ENCODE measurements at regions not wholly inside any gene's neighbourhood (a gene's known extent, or its start where the extent isn't known, plus 50 kb on each side); places are given as distances from the start of the nearest gene placed in this dataset.

DNA sequence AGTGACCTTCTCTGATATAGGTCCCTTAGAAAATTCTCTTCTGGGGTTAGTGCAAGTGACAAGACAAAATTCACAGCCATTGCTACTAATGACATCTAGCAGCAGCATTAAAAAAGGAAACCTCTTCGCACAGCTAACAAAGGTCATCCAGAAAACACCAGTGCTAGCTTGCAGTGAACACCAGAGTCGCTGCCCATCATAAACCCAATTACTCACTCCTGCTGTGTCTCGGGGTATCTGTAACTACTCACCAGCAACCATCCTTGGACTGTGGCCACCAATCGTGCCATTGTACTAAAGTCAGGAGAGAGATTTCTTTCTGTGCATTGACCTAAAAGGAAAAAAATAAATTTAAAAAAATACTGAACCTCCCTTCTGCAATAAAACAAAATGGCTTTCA lies 1494.7 kb upstream of the CDH8 start:
- H3K9me3 ChIP-seq (ENCODE audit: control insufficient read depth in 1 of 2, low read length in 2 of 2) = no peaks in the 10 kb centered on the region
- no peak overlapping the region for H3K4me3 ChIP-seq (ENCODE audit: low read depth in 1 of 2, low read length in 2 of 2)
- no peak overlapping the region for H3K27ac ChIP-seq (ENCODE audit: low read length)
- H3K36me3 ChIP-seq (ENCODE audit: control insufficient read depth in 1 of 2, insufficient read depth in 2 of 2, low read length in 2 of 2) = no peaks in the 10 kb centered on the region
- no peaks in the 10 kb centered on the region for H3K4me1 ChIP-seq (ENCODE audit: control insufficient read depth in 1 of 2, insufficient read depth in 2 of 2, low read length in 2 of 2)
- H3K27me3 ChIP-seq (ENCODE audit: low read depth, low read length) = no peaks in the 10 kb centered on the region

DNA sequence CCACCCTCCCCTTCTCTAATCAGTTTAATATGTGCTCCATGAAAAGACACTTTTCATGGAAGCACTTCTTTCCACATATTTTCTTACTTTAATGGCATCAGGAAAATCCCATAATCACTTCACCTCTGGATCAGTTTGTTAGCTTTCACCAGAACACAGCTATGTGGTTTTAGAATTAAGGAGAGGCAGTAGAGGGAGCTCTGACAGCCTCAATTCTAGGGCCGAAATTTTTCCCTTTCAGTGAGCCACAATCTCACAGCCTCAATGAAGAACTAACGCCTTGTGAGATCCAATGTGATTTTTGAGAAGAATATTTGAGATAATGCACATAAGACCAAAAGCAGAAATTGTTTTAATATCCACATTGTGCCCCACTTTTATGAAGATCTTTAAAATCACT lies 1494.0 kb upstream of the CDH8 start:
- Histone ChIP-seq H3K9me3 (ENCODE audit: control insufficient read depth in 1 of 2, low read length in 2 of 2) (no peaks in the 10 kb centered on the region), H3K4me1 (ENCODE audit: control insufficient read depth in 1 of 2, insufficient read depth in 2 of 2, low read length in 2 of 2) (no peaks in the 10 kb centered on the region), H3K27me3 (ENCODE audit: low read depth, low read length) (no peaks in the 10 kb centered on the region), H3K4me3 (ENCODE audit: low read depth in 1 of 2, low read length in 2 of 2) (no peak overlapping the region), H3K36me3 (ENCODE audit: control insufficient read depth in 1 of 2, insufficient read depth in 2 of 2, low read length in 2 of 2) (no peaks in the 10 kb centered on the region), H3K27ac (ENCODE audit: low read length) (no peak overlapping the region)

DNA sequence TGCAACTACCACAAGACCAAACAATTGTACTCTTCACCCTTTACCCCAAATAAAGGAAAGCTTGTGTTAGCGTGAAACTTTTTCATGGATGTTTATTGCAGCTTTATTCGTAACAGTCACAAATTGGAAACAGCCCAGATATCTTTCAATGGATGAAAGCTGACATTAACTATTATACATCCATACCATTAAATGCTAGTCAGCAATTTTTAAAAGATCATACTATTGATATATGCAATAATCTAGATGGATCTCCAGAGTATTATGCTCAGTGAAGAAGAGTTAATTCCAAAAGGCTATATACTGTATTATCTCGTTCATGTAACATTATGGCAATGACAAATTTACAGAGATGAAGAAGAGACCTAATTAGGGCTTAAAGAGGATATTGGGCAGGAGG lies 1491.2 kb upstream of the CDH8 start:
- Histone ChIP-seq H3K27ac (ENCODE audit: low read length) (no peak overlapping the region), H3K4me1 (ENCODE audit: control insufficient read depth in 1 of 2, insufficient read depth in 2 of 2, low read length in 2 of 2) (no peaks in the 10 kb centered on the region), H3K27me3 (ENCODE audit: low read depth, low read length) (no peaks in the 10 kb centered on the region), H3K4me3 (ENCODE audit: low read depth in 1 of 2, low read length in 2 of 2) (no peak overlapping the region), H3K9me3 (ENCODE audit: control insufficient read depth in 1 of 2, low read length in 2 of 2) (no peaks in the 10 kb centered on the region), H3K36me3 (ENCODE audit: control insufficient read depth in 1 of 2, insufficient read depth in 2 of 2, low read length in 2 of 2) (no peaks in the 10 kb centered on the region)

DNA sequence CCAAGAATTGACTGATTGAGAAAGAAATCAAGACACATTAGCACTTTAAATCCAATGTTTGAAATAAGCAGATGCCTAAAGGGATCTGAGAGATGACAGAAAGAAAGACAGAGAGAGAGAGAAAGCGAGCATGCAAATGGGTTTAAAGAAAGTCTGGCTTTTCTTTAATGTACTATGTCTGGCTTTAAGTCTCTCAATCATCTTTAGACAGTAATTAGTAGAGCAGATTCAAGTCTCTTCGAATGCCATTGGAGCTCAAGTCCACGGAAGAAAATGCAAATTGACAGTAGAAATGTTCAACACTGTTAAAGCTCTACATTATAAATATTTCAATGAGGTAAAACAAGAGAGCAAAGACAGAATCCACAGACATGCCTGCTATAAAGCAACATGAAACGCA lies 1480.2 kb upstream of the CDH8 start:
- Histone ChIP-seq H3K27me3 (ENCODE audit: low read depth, low read length) (no peaks in the 10 kb centered on the region), H3K36me3 (ENCODE audit: control insufficient read depth in 1 of 2, insufficient read depth in 2 of 2, low read length in 2 of 2) (no peaks in the 10 kb centered on the region), H3K4me1 (ENCODE audit: control insufficient read depth in 1 of 2, insufficient read depth in 2 of 2, low read length in 2 of 2) (no peaks in the 10 kb centered on the region), H3K4me3 (ENCODE audit: low read depth in 1 of 2, low read length in 2 of 2) (no peak overlapping the region), H3K9me3 (ENCODE audit: control insufficient read depth in 1 of 2, low read length in 2 of 2) (no peaks in the 10 kb centered on the region), H3K27ac (ENCODE audit: low read length) (no peak overlapping the region)

DNA sequence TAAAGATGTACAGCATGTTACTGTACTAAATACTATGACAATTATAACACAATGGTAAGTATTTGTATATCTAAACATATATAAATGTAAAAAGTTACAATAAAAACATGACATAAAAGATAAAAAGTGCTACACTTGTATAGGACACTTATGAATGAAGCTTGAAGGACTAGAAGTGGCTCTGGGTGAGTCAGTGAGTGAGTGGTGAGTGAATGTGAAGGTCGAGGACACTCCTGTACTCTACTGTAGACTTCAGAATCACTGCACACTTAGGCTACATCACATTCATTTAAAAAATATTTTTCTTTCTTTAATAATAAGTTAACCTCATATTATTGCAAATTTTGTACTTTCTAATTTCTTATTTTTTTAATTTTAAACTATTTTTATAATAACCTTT lies 1476.7 kb upstream of the CDH8 start:
- no peak overlapping the region for H3K4me3 ChIP-seq (ENCODE audit: low read depth in 1 of 2, low read length in 2 of 2)
- H3K4me1 ChIP-seq (ENCODE audit: control insufficient read depth in 1 of 2, insufficient read depth in 2 of 2, low read length in 2 of 2) = no peaks in the 10 kb centered on the region
- no peaks in the 10 kb centered on the region for H3K36me3 ChIP-seq (ENCODE audit: control insufficient read depth in 1 of 2, insufficient read depth in 2 of 2, low read length in 2 of 2)
- H3K27me3 ChIP-seq (ENCODE audit: low read depth, low read length) = no peaks in the 10 kb centered on the region
- no peaks in the 10 kb centered on the region for H3K9me3 ChIP-seq (ENCODE audit: control insufficient read depth in 1 of 2, low read length in 2 of 2)
- H3K27ac ChIP-seq (ENCODE audit: low read length) = no peak overlapping the region

DNA sequence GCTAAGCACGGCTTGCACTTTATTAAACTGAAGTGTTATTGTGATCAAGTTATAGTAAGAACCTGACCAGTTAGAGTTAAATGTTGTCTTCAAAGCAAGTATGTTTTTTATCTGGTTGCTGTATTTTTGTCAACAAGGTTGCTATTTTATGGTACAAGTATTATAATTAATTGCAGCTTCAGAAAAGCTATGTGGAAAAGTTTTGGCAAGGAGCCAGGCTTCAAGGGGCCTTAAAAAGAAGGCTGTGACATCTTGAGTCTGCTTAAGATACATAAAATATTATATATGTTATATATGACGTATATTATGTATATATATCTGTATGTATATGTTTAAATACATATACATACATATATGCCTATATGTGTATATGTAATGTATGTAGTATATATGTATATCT lies 1461.2 kb upstream of the CDH8 start:
- Histone ChIP-seq H3K27me3 (ENCODE audit: low read depth, low read length) (no peaks in the 10 kb centered on the region), H3K27ac (ENCODE audit: low read length) (no peak overlapping the region), H3K4me3 (ENCODE audit: low read depth in 1 of 2, low read length in 2 of 2) (no peak overlapping the region), H3K36me3 (ENCODE audit: control insufficient read depth in 1 of 2, insufficient read depth in 2 of 2, low read length in 2 of 2) (no peaks in the 10 kb centered on the region), H3K9me3 (ENCODE audit: control insufficient read depth in 1 of 2, low read length in 2 of 2) (no peaks in the 10 kb centered on the region), H3K4me1 (ENCODE audit: control insufficient read depth in 1 of 2, insufficient read depth in 2 of 2, low read length in 2 of 2) (no peaks in the 10 kb centered on the region)

DNA sequence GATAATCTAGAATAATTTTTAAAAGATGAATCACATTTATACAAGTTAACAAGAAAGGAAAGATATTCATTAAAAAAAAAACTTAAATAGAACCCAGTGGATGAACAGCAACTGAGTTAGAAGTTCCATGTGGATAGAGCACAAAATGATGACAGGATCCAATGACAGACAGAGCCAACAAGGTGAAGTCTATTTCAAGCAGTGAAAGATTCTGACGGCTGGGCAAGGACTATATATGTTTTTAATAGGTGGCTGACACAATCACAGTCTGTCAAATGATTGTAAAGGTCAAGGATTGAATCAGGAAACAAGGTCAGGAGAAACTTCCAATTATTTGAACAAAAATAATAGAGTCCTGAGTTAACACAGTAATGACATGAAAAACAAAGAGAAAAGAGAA lies 1460.0 kb upstream of the CDH8 start:
- no peak overlapping the region for H3K27ac ChIP-seq (ENCODE audit: low read length)
- H3K4me3 ChIP-seq (ENCODE audit: low read depth in 1 of 2, low read length in 2 of 2) = no peak overlapping the region
- H3K9me3 ChIP-seq (ENCODE audit: control insufficient read depth in 1 of 2, low read length in 2 of 2) = no peaks in the 10 kb centered on the region
- no peaks in the 10 kb centered on the region for H3K27me3 ChIP-seq (ENCODE audit: low read depth, low read length)
- H3K36me3 ChIP-seq (ENCODE audit: control insufficient read depth in 1 of 2, insufficient read depth in 2 of 2, low read length in 2 of 2) = no peaks in the 10 kb centered on the region
- no peaks in the 10 kb centered on the region for H3K4me1 ChIP-seq (ENCODE audit: control insufficient read depth in 1 of 2, insufficient read depth in 2 of 2, low read length in 2 of 2)

DNA sequence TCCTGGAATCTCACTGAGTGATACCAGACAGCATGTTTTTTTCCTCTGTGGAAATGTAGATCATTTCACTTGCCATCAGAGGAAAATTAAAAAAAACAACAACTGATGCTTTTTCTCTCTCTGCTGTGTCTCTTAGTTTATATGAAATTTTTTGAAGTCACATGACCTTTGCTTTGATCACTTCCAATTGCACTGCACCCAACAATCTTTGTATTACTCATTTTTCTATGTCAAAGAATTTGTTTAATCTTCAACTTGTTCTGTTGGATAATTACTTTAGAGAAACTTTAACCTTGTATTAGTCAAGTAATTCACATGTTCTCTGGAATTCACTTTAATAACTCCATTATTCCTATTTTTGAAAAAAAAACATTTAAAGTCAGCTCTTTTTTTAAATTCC lies 1452.7 kb upstream of the CDH8 start:
- H3K27me3 ChIP-seq (ENCODE audit: low read depth, low read length) = no peaks in the 10 kb centered on the region
- no peak overlapping the region for H3K27ac ChIP-seq (ENCODE audit: low read length)
- no peaks in the 10 kb centered on the region for H3K9me3 ChIP-seq (ENCODE audit: control insufficient read depth in 1 of 2, low read length in 2 of 2)
- no peaks in the 10 kb centered on the region for H3K36me3 ChIP-seq (ENCODE audit: control insufficient read depth in 1 of 2, insufficient read depth in 2 of 2, low read length in 2 of 2)
- no peaks in the 10 kb centered on the region for H3K4me1 ChIP-seq (ENCODE audit: control insufficient read depth in 1 of 2, insufficient read depth in 2 of 2, low read length in 2 of 2)
- H3K4me3 ChIP-seq (ENCODE audit: low read depth in 1 of 2, low read length in 2 of 2) = no peak overlapping the region

DNA sequence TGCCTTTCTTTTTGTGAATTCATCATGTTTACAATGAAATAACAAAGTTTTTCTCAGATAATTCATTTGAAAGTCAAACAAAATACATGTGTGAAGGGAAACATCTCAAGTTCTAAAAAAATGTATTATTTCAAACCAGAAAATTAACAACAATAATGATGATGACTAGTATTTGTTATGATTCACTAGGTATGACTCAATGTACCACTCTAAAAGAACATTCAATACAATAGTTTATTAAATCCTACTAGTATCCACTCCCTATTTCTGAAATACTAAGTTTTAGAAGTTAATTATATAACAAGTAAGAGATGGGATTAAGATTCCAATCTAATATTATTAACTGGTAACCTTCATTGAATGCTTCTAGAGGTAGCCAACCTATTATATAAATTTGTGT lies 1444.8 kb upstream of the CDH8 start:
- Histone ChIP-seq H3K36me3 (ENCODE audit: control insufficient read depth in 1 of 2, insufficient read depth in 2 of 2, low read length in 2 of 2) (no peaks in the 10 kb centered on the region), H3K9me3 (ENCODE audit: control insufficient read depth in 1 of 2, low read length in 2 of 2) (no peaks in the 10 kb centered on the region), H3K4me1 (ENCODE audit: control insufficient read depth in 1 of 2, insufficient read depth in 2 of 2, low read length in 2 of 2) (no peaks in the 10 kb centered on the region), H3K27ac (ENCODE audit: low read length) (no peak overlapping the region), H3K4me3 (ENCODE audit: low read depth in 1 of 2, low read length in 2 of 2) (no peak overlapping the region), H3K27me3 (ENCODE audit: low read depth, low read length) (no peaks in the 10 kb centered on the region)

DNA sequence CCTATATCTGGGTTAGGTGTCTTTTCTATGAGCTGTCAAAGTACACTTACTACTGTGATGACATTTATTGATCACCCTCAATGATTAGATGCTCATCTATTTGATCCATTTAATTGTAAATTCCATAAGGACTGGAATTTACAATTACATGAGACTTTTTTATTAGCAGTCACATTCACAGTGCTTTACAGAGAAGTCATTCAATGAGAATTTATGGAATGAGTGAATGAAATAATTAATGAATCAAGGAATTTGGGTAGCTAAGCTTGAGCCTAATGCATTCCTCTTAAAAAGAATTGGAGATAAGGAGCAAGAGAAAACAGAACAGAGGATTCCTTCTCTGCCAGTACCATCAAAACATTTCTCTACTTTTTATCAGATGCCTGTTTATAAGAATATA lies 1437.5 kb upstream of the CDH8 start:
- Histone ChIP-seq H3K27me3 (ENCODE audit: low read depth, low read length) (no peaks in the 10 kb centered on the region), H3K27ac (ENCODE audit: low read length) (no peak overlapping the region), H3K4me1 (ENCODE audit: control insufficient read depth in 1 of 2, insufficient read depth in 2 of 2, low read length in 2 of 2) (no peaks in the 10 kb centered on the region), H3K36me3 (ENCODE audit: control insufficient read depth in 1 of 2, insufficient read depth in 2 of 2, low read length in 2 of 2) (no peaks in the 10 kb centered on the region), H3K9me3 (ENCODE audit: control insufficient read depth in 1 of 2, low read length in 2 of 2) (no peaks in the 10 kb centered on the region), H3K4me3 (ENCODE audit: low read depth in 1 of 2, low read length in 2 of 2) (no peak overlapping the region)

DNA sequence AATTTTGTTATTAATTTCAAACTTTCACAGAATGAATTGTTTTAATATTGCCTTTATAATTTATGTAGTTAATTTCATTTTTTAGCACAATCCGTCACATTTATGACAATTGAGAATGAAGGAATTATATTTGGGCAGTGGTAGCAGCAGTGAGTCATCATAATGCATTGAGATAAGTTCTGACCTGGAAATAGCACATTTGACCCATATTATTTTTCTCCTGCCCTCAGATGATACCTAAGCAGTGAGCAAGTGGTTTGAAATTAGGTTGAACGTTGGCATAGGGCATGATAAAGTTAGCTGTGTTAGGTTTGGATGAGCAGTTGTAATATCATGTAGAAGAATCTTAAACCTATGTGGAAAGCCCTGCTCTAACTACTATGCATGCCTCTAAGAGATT lies 1431.3 kb upstream of the CDH8 start:
- no peaks in the 10 kb centered on the region for H3K9me3 ChIP-seq (ENCODE audit: control insufficient read depth in 1 of 2, low read length in 2 of 2)
- no peaks in the 10 kb centered on the region for H3K36me3 ChIP-seq (ENCODE audit: control insufficient read depth in 1 of 2, insufficient read depth in 2 of 2, low read length in 2 of 2)
- no peaks in the 10 kb centered on the region for H3K4me1 ChIP-seq (ENCODE audit: control insufficient read depth in 1 of 2, insufficient read depth in 2 of 2, low read length in 2 of 2)
- H3K27ac ChIP-seq (ENCODE audit: low read length) = no peak overlapping the region
- no peaks in the 10 kb centered on the region for H3K27me3 ChIP-seq (ENCODE audit: low read depth, low read length)
- H3K4me3 ChIP-seq (ENCODE audit: low read depth in 1 of 2, low read length in 2 of 2) = no peak overlapping the region

DNA sequence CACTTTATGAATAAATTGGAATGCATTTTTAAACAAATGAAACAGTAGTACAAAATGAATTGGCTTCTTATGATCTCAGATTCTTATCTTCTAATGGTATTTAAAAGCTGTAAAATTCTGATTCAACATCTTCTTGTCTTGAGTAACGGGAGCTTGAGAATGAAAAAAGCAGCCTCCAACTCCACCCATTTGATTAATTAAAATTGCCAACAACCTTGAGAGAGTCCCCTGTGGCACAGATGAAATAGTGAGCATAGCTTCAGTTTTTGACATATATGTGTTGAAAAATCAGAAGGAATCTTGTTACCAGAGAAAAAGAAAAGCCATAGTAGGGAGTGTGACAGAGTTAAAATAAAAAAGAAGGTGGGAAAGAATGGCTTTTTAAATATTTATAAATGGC lies 1426.1 kb upstream of the CDH8 start:
- Histone ChIP-seq H3K4me1 (ENCODE audit: control insufficient read depth in 1 of 2, insufficient read depth in 2 of 2, low read length in 2 of 2) (no peaks in the 10 kb centered on the region), H3K36me3 (ENCODE audit: control insufficient read depth in 1 of 2, insufficient read depth in 2 of 2, low read length in 2 of 2) (no peaks in the 10 kb centered on the region), H3K4me3 (ENCODE audit: low read depth in 1 of 2, low read length in 2 of 2) (no peak overlapping the region), H3K27me3 (ENCODE audit: low read depth, low read length) (no peaks in the 10 kb centered on the region), H3K9me3 (ENCODE audit: control insufficient read depth in 1 of 2, low read length in 2 of 2) (no peaks in the 10 kb centered on the region), H3K27ac (ENCODE audit: low read length) (no peak overlapping the region)

All from muscle layer of duodenum (tissue), 2 donors.